ENCODE measurements at regions not wholly inside any gene's neighbourhood (a gene's known extent, or its start where the extent isn't known, plus 50 kb on each side); places are given as distances from the start of the nearest gene placed in this dataset.

GRCh38 chr3:95725770-95726169, 1088.6 kb upstream of the EPHA6 start (continued):
- no peak for TF ChIP-seq ZNF407 (IDR thresholded peaks at IDR 0.05; ENCODE audit: low read depth)
- TF ChIP-seq STAT6 (CRISPR knock-in tag; IDR thresholded peaks at IDR 0.05): no peak
- no peak for TF ChIP-seq CBFA2T2 (conservative IDR thresholded peaks at IDR 0.05)
- TF ChIP-seq ETV1 (tag; conservative IDR thresholded peaks at IDR 0.05; ENCODE audit: low read depth): no peak
- no peak for TF ChIP-seq NR3C1 (CRISPR knock-in tag; IDR thresholded peaks at IDR 0.05)
- TF ChIP-seq BRF2 (IDR thresholded peaks at IDR 0.05; ENCODE audit: borderline replicate concordance, insufficient read depth, insufficient read length): no peak
- TF ChIP-seq MBD2 (IDR thresholded peaks at IDR 0.05; ENCODE audit: borderline replicate concordance, low read depth): no peak
- TF ChIP-seq ZKSCAN1 (IDR thresholded peaks at IDR 0.05; ENCODE audit: low read depth, low read length): no peak
- TF ChIP-seq ELF1 (tag; IDR thresholded peaks at IDR 0.05): no peak
- no peak for TF ChIP-seq POLR2AphosphoS5 (IDR thresholded peaks at IDR 0.05; ENCODE audit: control insufficient read depth, insufficient read depth, low read depth, low read length)
- no peak for TF ChIP-seq ZKSCAN8 (CRISPR knock-in tag; IDR thresholded peaks at IDR 0.05)

All from K562 (cell line).